Mucosa of descending colon (tissue), 3 donors: ENCODE measurements at regions not wholly inside any gene's neighbourhood (a gene's known extent, or its start where the extent isn't known, plus 50 kb on each side); places are given as distances from the start of the nearest gene placed in this dataset.

Source experiments
- ATAC-seq: fragments of 200-7000 bp; cut with Tn5 transposase; one replicate; pipeline ENCODE4 v1.9.1; 2020; ENCODE audit warnings: mild to moderate bottlenecking, moderate library complexity
- DNase-seq, 3 donors: peaks; one replicate each; pipeline ENCODE4 v3.0.0-alpha.2; 2020
- H3K36me3 ChIP-seq: fragments of 200-600 bp; one replicate; pipeline ENCODE4 v1.8.0; 2021; ENCODE audit warnings: low read depth, mild to moderate bottlenecking
- H3K4me1 ChIP-seq: fragments of 200-600 bp; one replicate; pipeline ENCODE4 v1.8.0; 2021; ENCODE audit warnings: low read depth, mild to moderate bottlenecking
- H3K4me3 ChIP-seq: fragments of 200-600 bp; one replicate; pipeline ENCODE4 v1.8.0; 2021; ENCODE audit warnings: mild to moderate bottlenecking
- H3K9me3 ChIP-seq: fragments of 200-600 bp; one replicate; pipeline ENCODE4 v1.8.0; 2021; ENCODE audit warnings: mild to moderate bottlenecking
- CTCF ChIP-seq: fragments of 200-600 bp; IDR thresholded peaks from one replicate; pipeline ENCODE4 v1.8.0; 2022; ENCODE audit warnings: antibody characterized with exemption, mild to moderate bottlenecking
- intact Hi-C, 2 donors: fragments of 100-400 bp; cut with DNase I in 1 of 2; cut with micrococcal nuclease in 1 of 2; formaldehyde crosslinking; loops; one replicate each; pipeline versions ENCODE4 v1.11.0 to v1.11.1; 2022; cut with DNase I, micrococcal nuclease
- donor health status: DM: no; HTN: no; CAD: no; lungs with moderate emphysema.
- donor health status: DM: no; HTN: no; CAD: no.
- donor health status: DM: no; HTN: yes; CAD: no.

- no peak for TF ChIP-seq CTCF
- Histone ChIP-seq H3K4me3 (no peak overlapping the region), H3K9me3 (no peaks in the 10 kb centered on the region), H3K4me1 (peaks cover 31% of the 10 kb centered on the region), H3K36me3 (no peaks in the 10 kb centered on the region)
- intact Hi-C loops: no loop called here
- DNase-seq (peak in 2 of 3 donors; percentile 65 to 82), ATAC-seq (peak; percentile 80)
Observed at GRCh38 chr14:49951691-49952345, 58.9 kb downstream of the ARF6 start.

GRCh38 chr14:49953196-49953595, 60.3 kb downstream of the ARF6 start:
- ATAC-seq (no peak), DNase-seq (no peak)
- peaks cover 26% of the 10 kb centered on the region for H3K4me1 ChIP-seq
- no peak for TF ChIP-seq CTCF
- H3K36me3 ChIP-seq: no peaks in the 10 kb centered on the region
- H3K9me3 ChIP-seq: no peaks in the 10 kb centered on the region
- intact Hi-C loops: no loop called here
- no peak overlapping the region for H3K4me3 ChIP-seq

DNA sequence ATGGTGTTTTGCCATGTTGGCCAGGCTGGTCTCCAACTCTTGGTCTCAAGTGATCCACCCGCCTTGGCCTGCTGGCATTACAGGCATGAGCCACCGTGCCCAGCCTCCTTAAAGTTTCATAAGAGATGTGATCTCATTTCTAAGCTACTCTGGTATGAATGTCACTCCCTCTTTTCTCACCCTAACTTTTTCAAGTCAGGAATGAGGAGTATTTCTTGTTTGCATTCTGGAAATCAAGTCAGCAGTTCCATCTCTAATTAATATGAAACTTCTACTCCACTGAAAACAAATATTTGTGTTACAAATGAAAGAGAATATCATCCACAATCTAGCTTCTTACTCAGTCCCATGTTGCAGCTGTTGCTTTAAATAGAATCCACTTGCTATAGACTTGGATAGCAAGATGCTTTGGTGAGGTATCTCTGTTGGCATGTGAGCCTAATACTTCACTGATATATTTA, 61.3 kb downstream of the ARF6 start:
- H3K4me1 ChIP-seq: peaks cover 26% of the 10 kb centered on the region
- no peak for TF ChIP-seq CTCF
- H3K4me3 ChIP-seq: no peak overlapping the region
- no peaks in the 10 kb centered on the region for H3K36me3 ChIP-seq
- ATAC-seq: no peak
- DNase-seq: no peak
- no peaks in the 10 kb centered on the region for H3K9me3 ChIP-seq
- intact Hi-C loops: no loop called here

DNA sequence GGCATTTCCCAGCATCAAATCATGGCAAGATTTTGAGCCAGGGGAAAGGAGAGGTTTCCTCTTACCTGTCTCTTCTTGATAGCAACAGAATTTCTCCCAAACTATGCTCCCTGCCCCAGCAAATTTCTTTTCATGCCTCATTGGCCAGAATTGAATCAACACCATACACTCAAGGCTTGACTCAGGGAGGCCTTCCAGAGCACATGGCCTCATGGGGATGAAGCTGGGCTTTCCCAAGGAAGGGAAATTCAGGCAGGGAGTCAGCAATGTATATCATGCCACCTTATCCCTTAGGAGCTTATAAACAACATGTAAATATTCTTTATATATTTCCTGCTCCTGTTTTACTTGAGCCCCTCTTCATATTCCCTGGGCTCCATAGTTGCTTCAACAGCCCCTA, 62.1 kb downstream of the ARF6 start:
- H3K36me3 ChIP-seq: no peaks in the 10 kb centered on the region
- H3K4me3 ChIP-seq: no peak overlapping the region
- intact Hi-C loops: no loop called here
- no peak for ATAC-seq
- peaks cover 31% of the 10 kb centered on the region for H3K4me1 ChIP-seq
- no peak for TF ChIP-seq CTCF
- H3K9me3 ChIP-seq: no peaks in the 10 kb centered on the region
- DNase-seq: no peak

- H3K4me1 ChIP-seq: peaks cover 22% of the 10 kb centered on the region
- H3K9me3 ChIP-seq: no peaks in the 10 kb centered on the region
- no peak overlapping the region for H3K4me3 ChIP-seq
- ATAC-seq (no peak), DNase-seq (no peak)
- H3K36me3 ChIP-seq: no peaks in the 10 kb centered on the region
- no peak for TF ChIP-seq CTCF
- intact Hi-C loops: no loop called here
Observed at GRCh38 chr14:49957089-49957852, 64.4 kb downstream of the ARF6 start.
